ENCODE measurements at regions not wholly inside any gene's neighbourhood (a gene's known extent, or its start where the extent isn't known, plus 50 kb on each side); places are given as distances from the start of the nearest gene placed in this dataset.

GRCh38 chr14:51328064-51328771 is 88.2 kb downstream of the TMX1 start:
- DNase-seq = no peak
- peak overlapping the region; percentile 20 to 64 (median 48) for H3K27ac ChIP-seq

GRCh38 chr14:51328772-51329353 is 88.8 kb downstream of the TMX1 start:
- no peak for TF ChIP-seq CTCF (IDR thresholded peaks at IDR 0.05 in 4 of 5, conservative IDR thresholded peaks at IDR 0.05 in 1 of 5)
- in situ Hi-C loops (cut with MboI; ENCODE audit: low sequenced_read_pairs in 4 of 4) (no loop called here), intact Hi-C loops (cut with DNase I; ENCODE audit: low total_unique reads) (no loop called here)
- no peaks in the 10 kb centered on the region for H3K36me3 ChIP-seq
- DNase-seq = peak in 1 of 2 donors; percentile 29
- H3K27me3 ChIP-seq = no peaks in the 10 kb centered on the region
- peaks cover 9 to 22% of the 10 kb centered on the region in 2 donors for H3K4me1 ChIP-seq
- H3K9me3 ChIP-seq = no peaks in the 10 kb centered on the region
- H3K27ac ChIP-seq = peak overlapping the region; percentile 20 to 64 (median 48)
- peak; percentile 70 to 79 for ATAC-seq
- no peak overlapping the region for H3K4me3 ChIP-seq

More at GRCh38 chr14:51328064-51328771, 88.2 kb downstream of the TMX1 start:
- TF ChIP-seq POLR2A (IDR thresholded peaks at IDR 0.05) (no peak), CTCF (IDR thresholded peaks at IDR 0.05 in 4 of 5, conservative IDR thresholded peaks at IDR 0.05 in 1 of 5) (no peak)
- ATAC-seq = peak in 1 of 2 donors; percentile 13
- intact Hi-C loops (cut with DNase I; ENCODE audit: low total_unique reads) (no loop called here), in situ Hi-C loops (cut with MboI; ENCODE audit: low sequenced_read_pairs in 4 of 4) (no loop called here)
- Histone ChIP-seq H3K4me1 (peaks cover 9 to 22% of the 10 kb centered on the region in 2 donors), H3K27me3 (no peaks in the 10 kb centered on the region), H3K9me3 (no peaks in the 10 kb centered on the region), H3K36me3 (no peaks in the 10 kb centered on the region), H3K4me3 (no peak overlapping the region)

- TF ChIP-seq CTCF (IDR thresholded peaks at IDR 0.05 in 4 of 5, conservative IDR thresholded peaks at IDR 0.05 in 1 of 5) (no peak), POLR2A (IDR thresholded peaks at IDR 0.05) (no peak)
- in situ Hi-C loops (cut with MboI; ENCODE audit: low sequenced_read_pairs in 4 of 4) = no loop called here
- H3K27ac ChIP-seq = no peak overlapping the region
- no peaks in the 10 kb centered on the region for H3K36me3 ChIP-seq
- no peaks in the 10 kb centered on the region for H3K27me3 ChIP-seq
- no peak overlapping the region for H3K4me3 ChIP-seq
- intact Hi-C loops (cut with DNase I; ENCODE audit: low total_unique reads) = no loop called here
- no peak for ATAC-seq
- no peak for DNase-seq
- H3K9me3 ChIP-seq = no peaks in the 10 kb centered on the region
- H3K4me1 ChIP-seq = peaks cover 23 to 27% of the 10 kb centered on the region in 2 donors
These were observed 91.7 kb downstream of the TMX1 start for GRCh38 chr14:51331486-51332367.

- no peaks in the 10 kb centered on the region for H3K9me3 ChIP-seq
- no peaks in the 10 kb centered on the region for H3K36me3 ChIP-seq
- no peaks in the 10 kb centered on the region for H3K27me3 ChIP-seq
- TF ChIP-seq POLR2A (IDR thresholded peaks at IDR 0.05) (no peak), CTCF (IDR thresholded peaks at IDR 0.05 in 4 of 5, conservative IDR thresholded peaks at IDR 0.05 in 1 of 5) (no peak)
- intact Hi-C loops (cut with DNase I; ENCODE audit: low total_unique reads) = no loop called here
- no peak for ATAC-seq
- in situ Hi-C loops (cut with MboI; ENCODE audit: low sequenced_read_pairs in 4 of 4) = no loop called here
- H3K27ac ChIP-seq = no peak overlapping the region
- no peak overlapping the region for H3K4me3 ChIP-seq
- no peak for DNase-seq
- peaks cover 13 to 25% of the 10 kb centered on the region in 2 donors for H3K4me1 ChIP-seq
These were observed 93.3 kb downstream of the TMX1 start for GRCh38 chr14:51333299-51333698.

Data from gastrocnemius medialis (tissue), 4 donors.